ENCODE measurements at regions not wholly inside any gene's neighbourhood (a gene's known extent, or its start where the extent isn't known, plus 50 kb on each side); places are given as distances from the start of the nearest gene placed in this dataset.

GRCh38 chr1:182134257-182134656 lies 72.7 kb upstream of the ZNF648 start:
- no peak overlapping the region for H3K27ac ChIP-seq

GRCh38 chr1:182133181-182133580 lies 71.7 kb upstream of the ZNF648 start:
- TF ChIP-seq, protein P1, sequence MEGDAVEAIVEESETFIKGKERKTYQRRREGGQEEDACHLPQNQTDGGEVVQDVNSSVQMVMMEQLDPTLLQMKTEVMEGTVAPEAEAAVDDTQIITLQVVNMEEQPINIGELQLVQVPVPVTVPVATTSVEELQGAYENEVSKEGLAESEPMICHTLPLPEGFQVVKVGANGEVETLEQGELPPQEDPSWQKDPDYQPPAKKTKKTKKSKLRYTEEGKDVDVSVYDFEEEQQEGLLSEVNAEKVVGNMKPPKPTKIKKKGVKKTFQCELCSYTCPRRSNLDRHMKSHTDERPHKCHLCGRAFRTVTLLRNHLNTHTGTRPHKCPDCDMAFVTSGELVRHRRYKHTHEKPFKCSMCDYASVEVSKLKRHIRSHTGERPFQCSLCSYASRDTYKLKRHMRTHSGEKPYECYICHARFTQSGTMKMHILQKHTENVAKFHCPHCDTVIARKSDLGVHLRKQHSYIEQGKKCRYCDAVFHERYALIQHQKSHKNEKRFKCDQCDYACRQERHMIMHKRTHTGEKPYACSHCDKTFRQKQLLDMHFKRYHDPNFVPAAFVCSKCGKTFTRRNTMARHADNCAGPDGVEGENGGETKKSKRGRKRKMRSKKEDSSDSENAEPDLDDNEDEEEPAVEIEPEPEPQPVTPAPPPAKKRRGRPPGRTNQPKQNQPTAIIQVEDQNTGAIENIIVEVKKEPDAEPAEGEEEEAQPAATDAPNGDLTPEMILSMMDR (IDR thresholded peaks at IDR 0.05): no peak
- no peak for TF ChIP-seq ZFX (IDR thresholded peaks at IDR 0.05; ENCODE audit: borderline replicate concordance)
- H3K27ac ChIP-seq: no peak overlapping the region

More at GRCh38 chr1:182134257-182134656, 72.7 kb upstream of the ZNF648 start:
- TF ChIP-seq ZFX (IDR thresholded peaks at IDR 0.05; ENCODE audit: borderline replicate concordance): no peak
- TF ChIP-seq, protein P1 (IDR thresholded peaks at IDR 0.05): no peak

GRCh38 chr1:182129398-182129797 lies 67.9 kb upstream of the ZNF648 start:
- no peak overlapping the region for H3K27ac ChIP-seq
- TF ChIP-seq, protein P1 (IDR thresholded peaks at IDR 0.05): no peak
- no peak for TF ChIP-seq ZFX (IDR thresholded peaks at IDR 0.05; ENCODE audit: borderline replicate concordance)

GRCh38 chr1:182128502-182128901 lies 67.0 kb upstream of the ZNF648 start:
- H3K27ac ChIP-seq: no peak overlapping the region
- no peak for TF ChIP-seq ZFX (IDR thresholded peaks at IDR 0.05; ENCODE audit: borderline replicate concordance)
- TF ChIP-seq, protein P1 (IDR thresholded peaks at IDR 0.05): no peak

DNA sequence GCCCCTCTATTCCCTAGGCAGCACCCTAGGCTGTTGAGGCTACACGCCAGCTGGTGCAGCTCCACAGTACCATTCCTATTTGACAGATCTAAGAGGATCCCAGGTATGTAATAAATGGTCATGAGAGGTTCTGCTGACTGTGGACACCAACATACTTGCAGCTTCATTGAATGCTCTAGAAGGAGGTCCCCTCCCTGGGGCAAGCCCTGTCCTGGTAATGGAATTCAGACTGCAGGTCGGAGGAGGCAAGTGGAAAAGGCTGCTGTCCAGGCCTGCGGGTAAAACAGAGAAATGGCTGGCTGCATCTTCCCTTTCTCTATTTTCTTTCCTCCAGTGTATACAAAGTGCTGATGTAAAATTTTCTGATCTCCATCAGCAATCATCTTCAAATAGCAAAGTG lies 66.1 kb upstream of the ZNF648 start:
- no peak for TF ChIP-seq ZFX (IDR thresholded peaks at IDR 0.05; ENCODE audit: borderline replicate concordance)
- TF ChIP-seq, protein P1 (IDR thresholded peaks at IDR 0.05): no peak
- H3K27ac ChIP-seq: no peak overlapping the region

DNA sequence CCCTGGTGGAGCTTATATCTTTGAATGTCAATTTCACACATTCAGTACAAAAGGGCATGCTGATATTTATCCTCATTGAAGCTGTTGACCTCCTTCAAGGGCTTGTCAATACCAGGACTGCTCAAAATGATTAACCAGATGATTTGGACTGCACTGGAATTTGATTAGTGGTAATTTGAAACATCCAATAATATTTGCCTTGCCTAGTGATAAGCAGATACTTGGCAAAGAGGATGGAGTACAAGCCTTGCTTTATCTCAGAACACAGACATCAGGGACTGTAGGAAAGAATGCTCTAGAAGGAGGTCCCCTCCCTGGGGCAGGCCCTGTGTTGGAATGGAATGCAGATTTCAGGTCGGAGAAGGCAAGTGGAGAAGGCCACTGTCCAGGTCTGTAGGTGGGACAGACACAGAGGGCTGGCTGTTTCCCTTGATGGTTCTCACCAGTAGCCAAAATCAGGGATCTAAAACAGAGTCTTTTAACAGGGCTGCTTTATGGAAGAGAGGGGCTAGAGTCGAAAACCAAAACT lies 64.8 kb upstream of the ZNF648 start:
- TF ChIP-seq ZFX (IDR thresholded peaks at IDR 0.05; ENCODE audit: borderline replicate concordance): no peak
- TF ChIP-seq, protein P1 (IDR thresholded peaks at IDR 0.05): no peak
- no peak overlapping the region for H3K27ac ChIP-seq

GRCh38 chr1:182122913-182123260 lies 61.4 kb upstream of the ZNF648 start:
- H3K27ac ChIP-seq: no peak overlapping the region
- TF ChIP-seq, protein P1 (IDR thresholded peaks at IDR 0.05): no peak
- no peak for TF ChIP-seq ZFX (IDR thresholded peaks at IDR 0.05; ENCODE audit: borderline replicate concordance)
